Activated CD8-positive, alpha-beta memory T cell treated with anti-CD3 and anti-CD28 coated beads, Interleukin-2, amount 10 ng/mL, durations not matched to agents 7 days and 5 days (primary cell): ENCODE measurements at regions not wholly inside any gene's neighbourhood (a gene's known extent, or its start where the extent isn't known, plus 50 kb on each side); places are given as distances from the start of the nearest gene placed in this dataset.

Experiments
- ATAC-seq: fragments of 150-1000 bp; cut with Tn5 transposase; one replicate; pipeline ENCODE4 v1.10.0; 2021; ENCODE audit warnings: moderate library complexity
- CTCF ChIA-PET: fragments of 350-600 bp; sonication (Branson Sonifier 250); formaldehyde crosslinking; loops from one replicate; lab custom pipeline; 2021; ENCODE audit warnings: antibody characterized with exemption; lab: Charles Lee
- DNase-seq: peaks from one replicate; pipeline ENCODE4 v3.0.0-alpha.2; 2020
- H3K27ac Mint-ChIP-seq: one replicate; pipeline ENCODE4 v1.8.0; 2021; ENCODE audit warnings: mild to moderate bottlenecking, mixed read lengths
- H3K27me3 Mint-ChIP-seq: one replicate; pipeline ENCODE4 v1.8.0; 2021; ENCODE audit warnings: mixed read lengths
- H3K36me3 Mint-ChIP-seq: one replicate; pipeline ENCODE4 v1.8.0; 2021; ENCODE audit warnings: mild to moderate bottlenecking, mixed read lengths
- H3K4me1 Mint-ChIP-seq: one replicate; pipeline ENCODE4 v1.8.0; 2021; ENCODE audit warnings: mixed read lengths
- H3K4me3 Mint-ChIP-seq: one replicate; pipeline ENCODE4 v1.8.0; 2021; ENCODE audit warnings: mild to moderate bottlenecking, moderate library complexity, mixed read lengths
- H3K9me3 Mint-ChIP-seq: one replicate; pipeline ENCODE4 v1.8.0; 2022; ENCODE audit warnings: low read depth, mixed read lengths

DNA sequence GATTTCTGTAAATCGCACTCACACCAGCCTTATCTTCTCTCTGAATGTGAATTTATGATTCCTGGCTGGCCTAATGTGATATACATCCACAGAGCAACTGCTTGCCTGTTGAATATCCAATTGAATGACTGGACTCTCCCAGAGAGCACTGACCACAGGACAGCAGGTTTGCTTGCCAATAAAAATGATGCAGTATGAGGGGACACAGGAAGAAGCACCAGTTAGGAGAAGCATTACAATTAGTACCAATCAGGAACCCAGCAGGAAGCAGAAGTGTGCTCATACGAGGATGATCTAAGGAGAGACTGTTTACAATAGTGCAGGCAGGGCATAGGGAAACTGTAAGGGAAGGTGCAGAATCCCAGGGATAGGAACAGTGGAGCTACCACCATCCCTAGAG is 127.2 kb upstream of the ZNF366 start:
- Mint-ChIP-seq H3K9me3 (no peaks in the 10 kb centered on the region), H3K27me3 (peaks cover 5% of the 10 kb centered on the region), H3K4me3 (no peak overlapping the region), H3K36me3 (no peaks in the 10 kb centered on the region), H3K4me1 (no peaks in the 10 kb centered on the region), H3K27ac (no peak overlapping the region)
- no peak for DNase-seq
- ATAC-seq = no peak
- CTCF ChIA-PET = no interaction called here

DNA sequence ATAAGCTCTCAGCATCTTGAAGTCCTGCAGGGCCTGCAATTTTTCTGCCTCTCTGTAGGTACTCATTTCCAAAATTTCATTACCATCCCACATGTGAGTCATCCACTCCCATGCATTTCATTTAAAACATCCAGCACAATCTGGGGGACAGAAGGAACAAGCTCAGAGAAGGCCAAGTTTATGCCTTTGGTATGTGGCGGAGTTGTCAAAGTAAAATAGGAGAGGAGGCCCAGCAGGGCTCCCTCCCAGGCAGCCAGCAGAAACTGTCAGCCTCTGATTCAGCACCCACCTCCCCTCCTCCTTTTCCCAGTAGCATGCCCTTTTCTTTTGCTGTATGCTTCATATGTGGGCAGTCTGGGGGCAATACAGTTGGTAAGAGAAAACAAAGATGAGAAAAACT is 126.4 kb upstream of the ZNF366 start:
- no peaks in the 10 kb centered on the region for H3K9me3 Mint-ChIP-seq
- no peak overlapping the region for H3K27ac Mint-ChIP-seq
- no peak for ATAC-seq
- CTCF ChIA-PET = no interaction called here
- peaks cover 5% of the 10 kb centered on the region for H3K27me3 Mint-ChIP-seq
- DNase-seq = no peak
- no peaks in the 10 kb centered on the region for H3K4me1 Mint-ChIP-seq
- H3K4me3 Mint-ChIP-seq = no peak overlapping the region
- H3K36me3 Mint-ChIP-seq = no peaks in the 10 kb centered on the region

DNA sequence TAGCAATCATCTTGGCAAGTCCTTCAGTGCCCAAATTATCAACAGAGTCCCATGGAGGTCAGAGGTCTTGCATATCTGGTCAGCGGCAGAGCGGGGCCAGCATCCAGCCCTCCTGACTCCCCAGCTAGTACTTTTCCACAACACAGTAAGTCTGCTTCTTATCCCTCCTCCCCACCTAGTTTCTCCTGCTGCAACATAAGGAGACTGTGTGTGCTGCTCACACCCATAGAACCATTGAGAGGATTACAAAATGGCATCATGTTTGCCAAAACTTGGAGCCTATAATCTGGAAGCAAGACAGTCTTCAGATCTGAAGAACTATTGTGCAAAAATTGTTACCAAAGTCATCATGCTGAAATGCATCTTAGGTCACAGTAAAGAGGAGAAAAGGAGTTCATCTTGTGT is 125.8 kb upstream of the ZNF366 start:
- H3K36me3 Mint-ChIP-seq = no peaks in the 10 kb centered on the region
- DNase-seq = no peak
- H3K27ac Mint-ChIP-seq = no peak overlapping the region
- CTCF ChIA-PET = no interaction called here
- H3K4me3 Mint-ChIP-seq = no peak overlapping the region
- H3K4me1 Mint-ChIP-seq = no peaks in the 10 kb centered on the region
- H3K27me3 Mint-ChIP-seq = peaks cover 5% of the 10 kb centered on the region
- no peaks in the 10 kb centered on the region for H3K9me3 Mint-ChIP-seq
- ATAC-seq = no peak

DNA sequence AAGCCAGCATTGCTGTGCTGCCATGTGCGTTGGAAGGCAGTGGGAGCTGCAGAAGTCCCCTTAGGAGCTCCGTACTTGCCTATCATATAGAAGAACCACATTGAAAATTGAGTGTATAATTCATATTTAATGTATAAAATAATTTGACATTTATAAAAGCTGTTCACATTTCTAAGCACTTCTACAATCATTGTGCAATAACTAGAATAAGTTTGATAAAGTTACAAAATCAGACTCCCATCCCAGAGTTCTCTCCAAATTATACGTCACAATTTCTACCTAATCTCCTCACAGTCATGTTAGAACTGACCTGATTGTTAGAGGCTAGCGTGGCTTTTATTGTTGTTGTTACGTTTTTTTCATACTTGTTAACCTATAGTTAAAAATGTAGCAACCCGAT is 123.5 kb upstream of the ZNF366 start:
- ATAC-seq (no peak), DNase-seq (no peak)
- CTCF ChIA-PET = no interaction called here
- Mint-ChIP-seq H3K36me3 (no peaks in the 10 kb centered on the region), H3K27ac (no peak overlapping the region), H3K9me3 (no peaks in the 10 kb centered on the region), H3K4me1 (no peaks in the 10 kb centered on the region), H3K27me3 (peaks cover 10% of the 10 kb centered on the region), H3K4me3 (no peak overlapping the region)

DNA sequence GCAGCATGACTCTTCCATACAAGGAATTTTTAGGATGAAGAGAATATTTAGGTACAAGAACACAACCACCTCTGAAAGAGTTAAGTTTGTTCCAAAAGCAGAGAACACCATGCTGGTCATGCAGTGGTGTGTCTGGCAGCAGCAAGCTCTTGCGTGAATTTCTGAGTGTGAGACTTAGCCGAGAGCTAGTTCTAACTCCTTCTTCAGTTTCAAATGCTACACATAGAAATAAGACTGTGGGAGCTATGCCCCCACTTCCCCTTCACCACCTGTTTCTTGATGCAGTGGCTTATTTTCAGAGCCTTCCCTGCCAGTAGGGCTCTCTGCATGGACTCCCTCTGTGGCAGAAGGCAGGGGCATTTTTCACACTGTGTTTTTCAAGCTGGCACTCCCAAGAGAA is 122.9 kb upstream of the ZNF366 start:
- Mint-ChIP-seq H3K36me3 (no peaks in the 10 kb centered on the region), H3K27ac (no peak overlapping the region), H3K9me3 (no peaks in the 10 kb centered on the region), H3K27me3 (peaks cover 10% of the 10 kb centered on the region), H3K4me3 (no peak overlapping the region), H3K4me1 (no peaks in the 10 kb centered on the region)
- ATAC-seq (no peak), DNase-seq (no peak)
- CTCF ChIA-PET = no interaction called here

DNA sequence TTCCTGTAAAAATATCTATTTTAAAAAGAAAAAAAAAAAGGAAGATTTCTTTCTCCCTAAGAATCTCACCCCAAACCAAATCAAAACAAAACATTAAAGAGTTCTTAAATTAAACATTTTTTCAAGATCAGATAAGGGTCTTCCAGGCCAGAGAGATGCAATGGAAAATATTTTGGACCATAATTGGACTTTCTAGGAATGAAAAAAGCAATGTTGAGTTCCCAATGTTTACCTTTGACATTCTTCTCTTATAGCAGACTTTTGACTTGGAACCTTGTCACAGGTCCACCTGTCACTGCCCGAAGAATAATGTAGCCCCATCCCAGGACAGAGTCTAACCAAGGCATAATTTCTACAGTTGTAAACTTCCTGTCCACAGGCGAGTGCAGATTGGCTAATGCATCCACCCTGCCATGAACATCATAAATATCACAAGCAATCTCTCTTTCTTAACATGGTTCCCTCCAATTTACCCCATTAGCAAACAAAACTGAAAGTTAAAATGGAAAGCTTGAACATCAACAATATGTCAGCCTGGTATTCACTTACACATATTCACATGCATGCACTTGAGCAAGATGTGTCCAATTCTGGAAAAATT is 121.7 kb upstream of the ZNF366 start:
- Mint-ChIP-seq H3K9me3 (no peaks in the 10 kb centered on the region), H3K36me3 (no peaks in the 10 kb centered on the region), H3K27me3 (peaks cover 13% of the 10 kb centered on the region), H3K4me3 (no peak overlapping the region), H3K27ac (no peak overlapping the region), H3K4me1 (no peaks in the 10 kb centered on the region)
- ATAC-seq = no peak
- CTCF ChIA-PET = interaction anchor here (0.9 kb wide), 1 partner anchor 42 kb away, joined by 3 read pairs; no protein-coding TSS in a partner anchor
- DNase-seq = no peak

DNA sequence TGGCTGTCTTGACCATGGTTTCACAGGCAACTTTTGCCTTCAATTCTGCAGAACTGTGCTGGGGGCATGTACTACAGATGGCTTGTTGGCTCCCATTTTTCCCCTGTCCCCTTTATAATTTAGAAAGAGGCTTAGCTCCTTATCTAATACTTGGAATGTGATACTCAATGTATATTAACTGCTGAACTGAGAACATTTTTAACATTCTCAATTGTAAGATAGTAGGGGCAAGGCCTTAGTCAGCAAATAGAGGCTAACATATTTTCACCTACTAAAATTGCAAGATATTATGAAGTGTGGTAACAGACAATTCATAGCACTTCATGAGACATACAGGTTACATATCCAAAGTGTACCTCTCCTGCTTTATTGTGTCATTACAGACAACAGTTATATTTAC is 118.1 kb upstream of the ZNF366 start:
- H3K36me3 Mint-ChIP-seq = no peaks in the 10 kb centered on the region
- CTCF ChIA-PET = no interaction called here
- no peak for ATAC-seq
- no peak overlapping the region for H3K4me3 Mint-ChIP-seq
- peaks cover 22% of the 10 kb centered on the region for H3K27me3 Mint-ChIP-seq
- DNase-seq = no peak
- no peaks in the 10 kb centered on the region for H3K9me3 Mint-ChIP-seq
- H3K4me1 Mint-ChIP-seq = no peaks in the 10 kb centered on the region
- no peak overlapping the region for H3K27ac Mint-ChIP-seq

DNA sequence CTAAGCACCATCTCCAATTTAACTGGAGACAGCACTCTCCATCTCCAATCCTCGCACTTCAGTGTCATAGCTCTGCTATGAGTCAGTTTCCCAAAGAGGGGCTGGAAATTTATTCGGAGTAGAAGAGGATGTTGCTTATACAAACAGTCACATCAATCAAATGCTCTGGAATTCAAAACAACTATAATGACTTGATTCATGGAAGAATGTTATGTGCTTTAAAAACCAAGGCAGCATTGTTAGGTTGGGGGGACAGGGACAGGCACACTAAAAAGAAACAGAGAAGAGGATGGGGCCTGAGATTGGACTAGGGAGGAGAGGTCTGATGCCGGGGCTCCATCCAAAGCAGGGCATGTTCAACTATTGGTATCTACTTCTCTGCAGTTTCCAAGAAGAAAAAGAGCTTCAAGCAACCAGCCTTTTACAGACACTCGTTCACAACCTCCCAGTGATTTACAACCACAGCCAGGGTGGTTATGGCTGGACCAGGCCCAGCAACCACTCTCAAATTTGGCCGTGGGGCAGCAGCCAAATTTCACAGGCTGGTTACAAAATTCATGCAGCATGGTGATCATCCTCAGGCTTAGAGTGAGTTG is 117.5 kb upstream of the ZNF366 start:
- Mint-ChIP-seq H3K4me3 (no peak overlapping the region), H3K27me3 (peaks cover 26% of the 10 kb centered on the region), H3K27ac (no peak overlapping the region), H3K36me3 (no peaks in the 10 kb centered on the region), H3K9me3 (no peaks in the 10 kb centered on the region), H3K4me1 (no peaks in the 10 kb centered on the region)
- CTCF ChIA-PET = no interaction called here
- ATAC-seq = no peak
- DNase-seq = no peak

DNA sequence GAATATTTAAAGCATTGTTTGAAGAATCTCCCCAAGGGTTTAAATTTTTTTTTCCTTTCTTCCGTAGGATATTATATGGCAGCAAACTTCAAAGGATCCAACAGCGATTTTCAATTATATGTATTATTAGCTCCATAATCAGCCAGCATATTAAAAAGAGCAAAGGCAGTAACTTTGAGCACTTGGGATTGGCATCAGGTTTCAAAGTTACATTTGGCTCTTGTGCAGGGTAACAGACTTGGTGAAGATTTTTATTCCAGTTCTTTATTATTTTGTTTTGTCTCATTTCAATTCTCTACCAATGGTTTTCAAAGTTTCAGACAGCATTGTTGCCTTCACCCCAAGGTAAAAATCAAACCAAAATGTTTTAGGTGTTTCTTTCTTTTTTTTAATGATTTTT is 116.7 kb upstream of the ZNF366 start:
- no peak overlapping the region for H3K27ac Mint-ChIP-seq
- H3K4me1 Mint-ChIP-seq = no peaks in the 10 kb centered on the region
- ATAC-seq (no peak), DNase-seq (no peak)
- H3K27me3 Mint-ChIP-seq = peaks cover 29% of the 10 kb centered on the region
- H3K9me3 Mint-ChIP-seq = no peaks in the 10 kb centered on the region
- H3K36me3 Mint-ChIP-seq = no peaks in the 10 kb centered on the region
- H3K4me3 Mint-ChIP-seq = no peak overlapping the region
- CTCF ChIA-PET = no interaction called here

DNA sequence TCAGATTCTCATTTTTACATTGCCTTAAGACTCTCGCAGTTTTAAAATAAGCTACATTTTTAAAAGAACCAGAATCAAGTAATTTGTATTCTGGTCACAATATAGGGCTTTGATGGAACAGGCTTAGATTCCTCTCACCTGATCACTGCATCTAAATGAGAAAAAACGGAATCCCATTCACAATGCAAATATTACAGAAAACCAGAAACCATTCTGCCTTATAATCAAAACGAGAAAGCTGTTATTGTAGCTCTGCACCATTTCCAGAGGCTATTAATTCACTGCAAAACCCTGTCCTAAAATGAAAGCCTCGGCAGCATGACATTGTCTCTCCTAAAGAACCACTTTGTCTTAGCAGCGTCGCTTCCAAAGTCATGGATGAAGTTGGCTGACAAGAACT is 116.1 kb upstream of the ZNF366 start:
- Mint-ChIP-seq H3K27ac (no peak overlapping the region), H3K4me3 (no peak overlapping the region), H3K27me3 (peaks cover 32% of the 10 kb centered on the region), H3K4me1 (no peaks in the 10 kb centered on the region), H3K36me3 (no peaks in the 10 kb centered on the region), H3K9me3 (no peaks in the 10 kb centered on the region)
- CTCF ChIA-PET = no interaction called here
- no peak for ATAC-seq
- no peak for DNase-seq

DNA sequence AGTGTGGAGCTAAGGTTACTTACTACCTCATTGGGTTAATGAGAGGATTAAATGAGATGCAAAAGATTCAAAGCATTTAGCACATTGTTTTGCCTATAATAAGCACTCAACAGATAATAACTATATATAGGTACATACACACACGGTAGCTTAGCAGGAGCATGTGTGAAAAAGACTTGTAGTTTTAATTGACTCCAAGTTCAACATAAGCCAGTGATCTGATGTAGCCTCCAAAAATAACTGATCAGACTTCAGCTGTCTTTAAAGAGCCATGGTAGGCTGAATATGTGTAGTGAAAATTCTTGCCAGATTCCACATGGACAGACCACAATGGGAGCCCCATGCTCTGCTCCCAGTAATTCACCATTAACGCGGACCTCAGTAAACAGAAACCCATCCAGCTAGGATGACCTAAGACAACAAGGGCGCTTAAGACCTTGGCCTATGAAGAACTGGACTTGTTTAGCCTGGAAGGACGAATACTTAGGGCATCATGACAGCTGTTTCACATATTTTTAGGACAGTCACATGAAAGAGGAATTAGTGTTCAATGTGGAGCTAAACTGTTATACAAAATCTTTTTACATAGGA is 115.1 kb upstream of the ZNF366 start:
- Mint-ChIP-seq H3K27ac (no peak overlapping the region), H3K4me1 (no peaks in the 10 kb centered on the region), H3K36me3 (no peaks in the 10 kb centered on the region), H3K9me3 (no peaks in the 10 kb centered on the region), H3K4me3 (no peak overlapping the region), H3K27me3 (peaks cover 33% of the 10 kb centered on the region)
- ATAC-seq = no peak
- CTCF ChIA-PET = interaction anchor here (0.6 to 1.4 kb wide), 3 partner anchors 11 to 441 kb away, joined by 3 to 4 read pairs (median 4); no protein-coding TSS in a partner anchor
- no peak for DNase-seq

DNA sequence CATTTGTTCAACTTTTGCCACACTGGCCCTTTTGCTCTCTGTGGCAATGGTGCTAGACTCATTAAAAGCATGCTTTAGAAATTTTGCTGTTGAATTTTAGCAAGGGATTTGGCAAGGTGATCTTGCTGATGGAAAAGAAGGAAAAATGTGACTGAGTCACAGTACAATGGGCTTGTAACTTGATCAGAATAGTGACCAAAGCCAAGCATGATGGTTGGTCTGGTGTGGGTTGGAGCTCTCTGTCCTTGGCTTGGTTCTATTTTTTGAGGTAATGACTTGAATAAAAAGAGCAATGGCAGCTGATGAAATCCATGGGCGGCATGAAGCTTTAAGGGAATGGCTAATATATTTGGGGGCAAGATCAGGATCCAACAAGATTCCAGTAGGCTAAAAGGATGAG is 114.4 kb upstream of the ZNF366 start:
- DNase-seq (no peak), ATAC-seq (no peak)
- Mint-ChIP-seq H3K4me1 (no peaks in the 10 kb centered on the region), H3K27ac (no peak overlapping the region), H3K36me3 (no peaks in the 10 kb centered on the region), H3K27me3 (peaks cover 35% of the 10 kb centered on the region), H3K9me3 (no peaks in the 10 kb centered on the region), H3K4me3 (no peak overlapping the region)
- CTCF ChIA-PET = interaction anchor here (0.7 to 1.4 kb wide), 2 partner anchors 10 to 198 kb away, joined by 3 to 4 read pairs; no protein-coding TSS in a partner anchor

DNA sequence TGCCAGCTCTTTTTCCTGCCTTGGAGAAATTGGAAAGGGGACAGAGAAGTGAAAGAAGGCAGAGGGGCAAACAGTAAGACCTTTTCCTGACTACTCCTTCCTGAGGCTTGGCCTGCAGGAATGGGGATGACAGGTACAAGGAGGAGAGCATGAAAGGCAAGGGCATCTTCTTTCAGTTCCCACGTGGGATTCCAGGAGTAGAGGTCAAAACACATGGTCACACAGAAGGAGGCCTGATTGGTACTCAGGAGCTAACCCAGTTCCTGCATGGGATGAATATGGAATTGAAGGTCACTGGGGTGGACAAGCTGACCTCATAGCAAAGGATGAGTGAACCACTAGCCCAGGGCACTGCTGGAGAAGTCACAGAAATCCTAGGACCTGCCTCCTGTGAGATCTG is 112.5 kb upstream of the ZNF366 start:
- H3K4me1 Mint-ChIP-seq = no peaks in the 10 kb centered on the region
- peaks cover 34% of the 10 kb centered on the region for H3K27me3 Mint-ChIP-seq
- ATAC-seq (no peak), DNase-seq (no peak)
- no peak overlapping the region for H3K4me3 Mint-ChIP-seq
- H3K36me3 Mint-ChIP-seq = no peaks in the 10 kb centered on the region
- H3K9me3 Mint-ChIP-seq = no peaks in the 10 kb centered on the region
- no peak overlapping the region for H3K27ac Mint-ChIP-seq
- CTCF ChIA-PET = no interaction called here

DNA sequence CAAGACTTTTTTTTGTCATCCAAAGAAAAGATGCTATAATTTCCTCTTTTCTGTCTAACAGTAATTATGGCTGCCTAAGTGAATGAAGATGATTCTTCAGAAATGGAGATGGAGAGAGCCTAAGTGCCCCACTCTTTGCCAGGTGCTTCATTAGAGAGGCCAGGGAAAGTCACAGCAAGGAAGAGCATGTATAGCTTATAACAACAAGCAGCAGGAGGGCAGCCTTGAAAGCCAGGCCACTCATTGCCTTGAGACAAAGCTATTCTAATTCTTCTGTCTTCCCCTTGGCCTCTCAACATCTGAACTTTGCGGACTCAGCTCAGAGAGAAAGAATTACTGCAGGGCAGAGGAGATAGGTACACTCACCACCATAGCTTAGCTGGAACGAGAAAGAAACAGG is 112.0 kb upstream of the ZNF366 start:
- Mint-ChIP-seq H3K9me3 (no peaks in the 10 kb centered on the region), H3K4me3 (no peak overlapping the region), H3K36me3 (no peaks in the 10 kb centered on the region), H3K4me1 (no peaks in the 10 kb centered on the region), H3K27ac (no peak overlapping the region), H3K27me3 (peaks cover 35% of the 10 kb centered on the region)
- no peak for ATAC-seq
- no peak for DNase-seq
- CTCF ChIA-PET = no interaction called here
